B cell (primary cell): ENCODE measurements at regions not wholly inside any gene's neighbourhood (a gene's known extent, or its start where the extent isn't known, plus 50 kb on each side); places are given as distances from the start of the nearest gene placed in this dataset.

Source experiments
- ATAC-seq: fragments of 200-7000 bp; cut with Tn5 transposase; one replicate; pipeline ENCODE4 v1.10.0; 2021; ENCODE audit warnings: low read depth, mild to moderate bottlenecking, moderate number of reproducible peaks, moderate library complexity
- CTCF ChIA-PET: fragments of 350-600 bp; sonication (Branson Sonifier 250); formaldehyde crosslinking; loops from one replicate; lab custom pipeline; 2021; ENCODE audit warnings: antibody characterized with exemption, inconsistent platforms; lab: Charles Lee
- POLR2A ChIA-PET: fragments of 350-600 bp; sonication (Branson Sonifier 250); formaldehyde crosslinking; loops from one replicate; lab custom pipeline; 2021; ENCODE audit warnings: antibody characterized with exemption; lab: Charles Lee
- DNase-seq: peaks from one replicate; pipeline ENCODE4 v3.0.0; 2013
- H2AFZ ChIP-seq: 2 replicates; pipeline ENCODE4 v1.6.1; 2012; ENCODE audit warnings: mild to moderate bottlenecking, low read depth, low read length; ENCODE audit not compliant: insufficient read depth, poor library complexity, severe bottlenecking
- H3K27ac ChIP-seq, 2 donors: 1 replicate in 1 of 2; 2 replicates in 1 of 2; pipeline ENCODE4 v1.5.1; 2012 to 2013; ENCODE audit warnings: low read length in 2 of 2, mild to moderate bottlenecking in 2 of 2, moderate library complexity in 1 of 2
- H3K27me3 ChIP-seq, 4 experiments: fragments of 200-600 bp in 1 of 4; sonication (generic) in 1 of 4; replicated peaks in 1 of 4; 1 replicate in 2 of 4; 2 replicates in 2 of 4; pipeline versions ENCODE4 v1.6.1 to v1.7.0; 2013 to 2016; ENCODE audit warnings: low read length in 3 of 4, mild to moderate bottlenecking in 2 of 4, mixed read lengths in 1 of 4, moderate library complexity in 1 of 4; ENCODE audit not compliant: insufficient read depth in 4 of 4, control insufficient read depth in 3 of 4; ENCODE audit errors: control extremely low read depth in 1 of 4
- H3K36me3 ChIP-seq, 2 experiments: replicated peaks in 1 of 2; 1 replicate in 1 of 2; 2 replicates in 1 of 2; pipeline versions ENCODE4 v1.6.1 to v1.7.1; 2013; ENCODE audit warnings: low read length in 1 of 2; ENCODE audit not compliant: insufficient read depth in 2 of 2, control insufficient read depth in 1 of 2; ENCODE audit errors: control extremely low read depth in 1 of 2, extremely low read depth in 1 of 2
- H3K4me1 ChIP-seq, 2 donors: fragments of 200-600 bp in 1 of 2; sonication (generic) in 1 of 2; 1 replicate in 1 of 2; 2 replicates in 1 of 2; pipeline versions ENCODE4 v1.5.1 to v1.6.1; 2013 to 2017; ENCODE audit warnings: low read length in 2 of 2; ENCODE audit not compliant: control insufficient read depth in 2 of 2, insufficient read depth in 2 of 2
- H3K4me2 ChIP-seq: replicated peaks from 2 replicates; pipeline ENCODE3; 2012; ENCODE audit warnings: mild to moderate bottlenecking, low read depth, low read length; ENCODE audit not compliant: poor library complexity, severe bottlenecking
- H3K4me3 ChIP-seq, 5 experiments: fragments of 200-600 bp in 1 of 5; sonication (generic) in 1 of 5; 1 replicate in 3 of 5; 2 replicates in 2 of 5; pipeline versions ENCODE4 v1.5.1 to v1.7.0; 2011 to 2016; ENCODE audit warnings: low read length in 4 of 5, mild to moderate bottlenecking in 4 of 5, low read depth in 2 of 5, control low read depth in 1 of 5, moderate library complexity in 1 of 5; ENCODE audit not compliant: insufficient read depth in 1 of 5; ENCODE audit errors: control extremely low read depth in 1 of 5, extremely low read depth in 1 of 5
- H3K79me2 ChIP-seq: fragments of 200-600 bp; sonication (generic); one replicate; pipeline ENCODE4 v1.6.0; 2016; ENCODE audit warnings: low read length; ENCODE audit not compliant: control insufficient read depth, insufficient read depth
- H3K9ac ChIP-seq: fragments of 200-600 bp; sonication (generic); 2 replicates; pipeline ENCODE4 v1.6.1; 2017; ENCODE audit warnings: mild to moderate bottlenecking, low read length, moderate library complexity
- H3K9me3 ChIP-seq, 3 donors: one replicate each; pipeline versions ENCODE4 v1.6.1 to v1.7.1; 2013; ENCODE audit warnings: low read length in 2 of 3; ENCODE audit not compliant: control insufficient read depth in 2 of 3, insufficient read depth in 1 of 3; ENCODE audit errors: control extremely low read depth in 1 of 3
- H4K20me1 ChIP-seq: 2 replicates; pipeline ENCODE4 v1.6.0; 2012; ENCODE audit warnings: mild to moderate bottlenecking, low read length; ENCODE audit not compliant: insufficient read depth, control insufficient read depth, poor library complexity, severe bottlenecking
- H3K27ac Mint-ChIP-seq: one replicate; pipeline ENCODE4 v1.8.0; 2021; ENCODE audit warnings: mixed read lengths
- H3K27me3 Mint-ChIP-seq: one replicate; pipeline ENCODE4 v1.8.0; 2021; ENCODE audit warnings: mixed read lengths
- H3K4me1 Mint-ChIP-seq: one replicate; pipeline ENCODE4 v1.8.0; 2021; ENCODE audit warnings: mixed read lengths
- H3K4me3 Mint-ChIP-seq: one replicate; pipeline ENCODE4 v1.8.0; 2021; ENCODE audit warnings: mixed read lengths
- H3K9me3 Mint-ChIP-seq: one replicate; pipeline ENCODE4 v1.8.0; 2022; ENCODE audit warnings: mixed read lengths; ENCODE audit not compliant: insufficient read depth
- CTCF ChIP-seq: fragments of 200-600 bp; IDR thresholded peaks from one replicate; pipeline ENCODE4 v1.8.0; 2022; ENCODE audit warnings: antibody characterized with exemption, mild to moderate bottlenecking
- EZH2 ChIP-seq: IDR thresholded peaks from 2 replicates; pipeline ENCODE4 v1.6.1; 2012; ENCODE audit warnings: borderline replicate concordance, low read depth, mild to moderate bottlenecking, moderate library complexity, low read length; ENCODE audit not compliant: insufficient read depth, poor library complexity, severe bottlenecking
- WGBS: methylation state at CpG from one replicate; pipeline ENCODE4 v1.1.5; 2013; ENCODE audit warnings: missing lambda C conversion rate; ENCODE audit not compliant: insufficient coverage; 5-methylcytosine and 5-hydroxymethylcytosine counted together
- intact Hi-C: fragments of 100-400 bp; cut with micrococcal nuclease; formaldehyde crosslinking; loops from one replicate; pipeline ENCODE4 v1.10.0; 2022

- H3K36me3 ChIP-seq: no peaks in the 10 kb centered on the region
- no peaks in the 10 kb centered on the region for H3K4me1 ChIP-seq
- no peak for TF ChIP-seq CTCF
- no peak for TF ChIP-seq EZH2
- Mint-ChIP-seq H3K27ac (no peak overlapping the region), H3K27me3 (peaks cover 43% of the 10 kb centered on the region), H3K4me3 (no peak overlapping the region), H3K9me3 (peaks cover 8% of the 10 kb centered on the region), H3K4me1 (no peaks in the 10 kb centered on the region)
- 31% methylated on average over 3 of the region's 5 CpGs for WGBS
- no peak overlapping the region for H3K9ac ChIP-seq
- H3K4me3 ChIP-seq: no peak overlapping the region
- CTCF ChIA-PET: no interaction called here
- no peaks in the 10 kb centered on the region for H4K20me1 ChIP-seq
- no peak overlapping the region for H3K27ac ChIP-seq
- DNase-seq (no peak), ATAC-seq (no peak)
- intact Hi-C loops: no loop called here
- H2AFZ ChIP-seq: no peak overlapping the region
- no peak overlapping the region for H3K4me2 ChIP-seq
- peaks cover 0 to 5% (median 4%) of the 10 kb centered on the region in 3 donors for H3K9me3 ChIP-seq
- no peaks in the 10 kb centered on the region for H3K27me3 ChIP-seq
- H3K79me2 ChIP-seq: no peaks in the 10 kb centered on the region
- POLR2A ChIA-PET: no interaction called here
Measured at GRCh38 chr17:5893741-5894140, 176.4 kb upstream of the WSCD1 start.

GRCh38 chr17:5895276-5895675, 174.9 kb upstream of the WSCD1 start:
- Mint-ChIP-seq H3K4me1 (no peaks in the 10 kb centered on the region), H3K27me3 (peaks cover 36% of the 10 kb centered on the region), H3K4me3 (no peak overlapping the region), H3K9me3 (peaks cover under 1% of the 10 kb centered on the region), H3K27ac (no peak overlapping the region)
- TF ChIP-seq EZH2 (no peak), CTCF (no peak)
- Histone ChIP-seq H3K9me3 (peaks cover 0 to 4% (median under 1%) of the 10 kb centered on the region in 3 donors), H3K4me3 (no peak overlapping the region), H3K9ac (no peak overlapping the region), H2AFZ (no peak overlapping the region), H3K27ac (no peak overlapping the region), H4K20me1 (no peaks in the 10 kb centered on the region), H3K36me3 (no peaks in the 10 kb centered on the region), H3K79me2 (no peaks in the 10 kb centered on the region), H3K27me3 (no peaks in the 10 kb centered on the region), H3K4me1 (no peaks in the 10 kb centered on the region), H3K4me2 (no peak overlapping the region)
- DNase-seq (no peak), ATAC-seq (no peak)
- ChIA-PET POLR2A (no interaction called here), CTCF (interaction anchor here (1.1 kb wide), 1 partner anchor 83 kb away, joined by 4 read pairs; no protein-coding TSS in a partner anchor)
- intact Hi-C loops: no loop called here
- WGBS: 88% methylated on average over 5 of the region's 6 CpGs
